ENCODE measurements at regions not wholly inside any gene's neighbourhood (a gene's known extent, or its start where the extent isn't known, plus 50 kb on each side); places are given as distances from the start of the nearest gene placed in this dataset.

GRCh38 chr12:61250303-61250702 is 1009.9 kb upstream of the USP15 start (continued):
- TF ChIP-seq GABPA (IDR thresholded peaks at IDR 0.05; ENCODE audit: borderline replicate concordance, insufficient read depth, low read length) (no peak), SUZ12 (IDR thresholded peaks at IDR 0.05; ENCODE audit: low read length) (no peak), RXRA (IDR thresholded peaks at IDR 0.05; ENCODE audit: insufficient read depth, low read depth, low read length) (no peak)
